Activated CD8-positive, alpha-beta T cell treated with anti-CD3 and anti-CD28 coated beads for 36 hours (primary cell): ENCODE measurements at regions not wholly inside any gene's neighbourhood (a gene's known extent, or its start where the extent isn't known, plus 50 kb on each side); places are given as distances from the start of the nearest gene placed in this dataset.

Source experiments
- ATAC-seq: fragments of 200-7000 bp; cut with Tn5 transposase; one replicate; pipeline ENCODE4 v1.10.0; 2021; ENCODE audit warnings: mild to moderate bottlenecking, moderate library complexity
- CTCF ChIA-PET: fragments of 350-600 bp; sonication (Branson Sonifier 250); formaldehyde crosslinking; loops from one replicate; lab custom pipeline; 2021; ENCODE audit warnings: antibody characterized with exemption; lab: Charles Lee
- POLR2A ChIA-PET: fragments of 350-600 bp; sonication (Branson Sonifier 250); formaldehyde crosslinking; loops from one replicate; lab custom pipeline; 2021; ENCODE audit warnings: antibody characterized with exemption; lab: Charles Lee
- DNase-seq: peaks from one replicate; pipeline ENCODE4 v3.0.0-alpha.2; 2020
- H3K27ac Mint-ChIP-seq: one replicate; pipeline ENCODE4 v1.8.0; 2021; ENCODE audit warnings: mild to moderate bottlenecking, mixed read lengths
- H3K27me3 Mint-ChIP-seq: one replicate; pipeline ENCODE4 v1.8.0; 2021; ENCODE audit warnings: mixed read lengths
- H3K36me3 Mint-ChIP-seq: one replicate; pipeline ENCODE4 v1.8.0; 2021; ENCODE audit warnings: low read depth, mixed read lengths
- H3K4me1 Mint-ChIP-seq: one replicate; pipeline ENCODE4 v1.8.0; 2021; ENCODE audit warnings: low read depth, mixed read lengths
- H3K4me3 Mint-ChIP-seq: one replicate; pipeline ENCODE4 v1.8.0; 2021; ENCODE audit warnings: mild to moderate bottlenecking, moderate library complexity, mixed read lengths
- H3K9me3 Mint-ChIP-seq: one replicate; pipeline ENCODE4 v1.8.0; 2021; ENCODE audit warnings: mixed read lengths
- intact Hi-C: fragments of 100-400 bp; cut with micrococcal nuclease; formaldehyde crosslinking; loops from one replicate; pipeline ENCODE4 v1.10.0; 2022
- TF ChIP-seq, protein P1 (sequence below): fragments of 200-600 bp; IDR thresholded peaks from one replicate; pipeline ENCODE4 v1.8.0; 2022; ENCODE audit warnings: antibody characterized with exemption, mild to moderate bottlenecking

DNA sequence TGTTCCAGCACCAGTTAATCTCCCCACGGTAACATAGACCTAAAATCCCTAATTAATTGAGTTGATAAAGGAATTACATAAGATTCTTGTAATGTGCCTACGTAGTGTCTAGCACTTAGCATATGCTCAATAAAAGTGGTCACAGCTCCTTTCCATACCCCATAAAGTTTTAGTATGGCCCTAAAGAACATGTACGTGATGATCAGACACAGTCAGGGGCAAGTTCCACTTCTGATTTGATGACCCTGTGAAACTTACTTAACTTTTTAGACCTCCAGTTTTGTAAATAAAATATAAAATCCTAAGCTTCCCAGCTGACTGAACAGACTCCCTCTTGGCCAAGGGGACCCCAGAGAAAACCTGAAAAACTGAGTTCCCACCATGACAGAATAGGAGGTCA is 391.3 kb upstream of the ERCC4 start:
- POLR2A ChIA-PET, result no interaction called here
- Mint-ChIP-seq H3K27ac (no peak overlapping the region), H3K4me1 (no peaks in the 10 kb centered on the region), H3K4me3 (no peak overlapping the region), H3K36me3 (no peaks in the 10 kb centered on the region), H3K27me3 (no peaks in the 10 kb centered on the region), H3K9me3 (no peaks in the 10 kb centered on the region)
- CTCF ChIA-PET, result no interaction called here
- intact Hi-C loops, result no loop called here
- no peak for DNase-seq
- TF ChIP-seq, protein P1, sequence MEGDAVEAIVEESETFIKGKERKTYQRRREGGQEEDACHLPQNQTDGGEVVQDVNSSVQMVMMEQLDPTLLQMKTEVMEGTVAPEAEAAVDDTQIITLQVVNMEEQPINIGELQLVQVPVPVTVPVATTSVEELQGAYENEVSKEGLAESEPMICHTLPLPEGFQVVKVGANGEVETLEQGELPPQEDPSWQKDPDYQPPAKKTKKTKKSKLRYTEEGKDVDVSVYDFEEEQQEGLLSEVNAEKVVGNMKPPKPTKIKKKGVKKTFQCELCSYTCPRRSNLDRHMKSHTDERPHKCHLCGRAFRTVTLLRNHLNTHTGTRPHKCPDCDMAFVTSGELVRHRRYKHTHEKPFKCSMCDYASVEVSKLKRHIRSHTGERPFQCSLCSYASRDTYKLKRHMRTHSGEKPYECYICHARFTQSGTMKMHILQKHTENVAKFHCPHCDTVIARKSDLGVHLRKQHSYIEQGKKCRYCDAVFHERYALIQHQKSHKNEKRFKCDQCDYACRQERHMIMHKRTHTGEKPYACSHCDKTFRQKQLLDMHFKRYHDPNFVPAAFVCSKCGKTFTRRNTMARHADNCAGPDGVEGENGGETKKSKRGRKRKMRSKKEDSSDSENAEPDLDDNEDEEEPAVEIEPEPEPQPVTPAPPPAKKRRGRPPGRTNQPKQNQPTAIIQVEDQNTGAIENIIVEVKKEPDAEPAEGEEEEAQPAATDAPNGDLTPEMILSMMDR, result no peak
- no peak for ATAC-seq

DNA sequence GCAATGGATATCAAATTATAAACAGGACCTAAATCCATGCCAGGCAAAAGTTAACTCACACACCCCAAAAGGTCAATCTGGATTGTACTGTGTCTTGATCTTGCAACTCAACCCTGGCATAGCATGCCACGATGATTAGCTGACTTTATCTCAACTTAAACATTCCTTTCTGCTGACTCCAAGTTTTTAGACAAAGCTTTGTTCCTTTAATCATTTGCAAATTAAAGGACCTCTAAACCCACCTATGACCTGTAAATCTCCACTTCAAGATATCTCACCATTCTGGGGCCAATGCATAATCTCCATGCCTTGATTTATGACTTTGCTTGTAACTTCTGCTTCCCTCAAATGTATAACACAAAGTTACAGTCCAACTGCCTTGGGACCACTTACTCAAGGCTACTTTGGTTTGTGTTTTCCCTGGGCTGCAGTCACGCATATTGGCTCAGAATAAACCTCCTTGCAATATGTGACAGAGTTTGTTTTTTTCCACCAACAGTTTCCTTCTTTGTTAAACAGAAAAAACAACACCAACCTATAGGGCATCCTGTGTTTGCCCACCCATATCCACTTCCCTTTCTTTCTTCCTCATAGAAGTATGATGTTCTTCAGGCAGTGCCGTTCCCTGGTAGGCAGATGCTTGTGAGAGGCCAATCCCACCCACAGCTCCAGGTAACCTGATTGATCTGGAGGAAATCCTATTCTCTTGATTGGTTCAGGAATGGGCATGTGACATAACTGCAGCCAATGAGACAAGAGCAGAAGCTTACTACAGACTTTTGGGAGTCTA is 390.6 kb upstream of the ERCC4 start:
- ChIA-PET POLR2A (no interaction called here), CTCF (no interaction called here)
- H3K4me3 Mint-ChIP-seq, result no peak overlapping the region
- H3K9me3 Mint-ChIP-seq, result no peaks in the 10 kb centered on the region
- H3K4me1 Mint-ChIP-seq, result no peaks in the 10 kb centered on the region
- TF ChIP-seq, protein P1, result no peak
- intact Hi-C loops, result no loop called here
- no peak overlapping the region for H3K27ac Mint-ChIP-seq
- no peak for ATAC-seq
- no peaks in the 10 kb centered on the region for H3K27me3 Mint-ChIP-seq
- H3K36me3 Mint-ChIP-seq, result no peaks in the 10 kb centered on the region
- DNase-seq, result no peak

DNA sequence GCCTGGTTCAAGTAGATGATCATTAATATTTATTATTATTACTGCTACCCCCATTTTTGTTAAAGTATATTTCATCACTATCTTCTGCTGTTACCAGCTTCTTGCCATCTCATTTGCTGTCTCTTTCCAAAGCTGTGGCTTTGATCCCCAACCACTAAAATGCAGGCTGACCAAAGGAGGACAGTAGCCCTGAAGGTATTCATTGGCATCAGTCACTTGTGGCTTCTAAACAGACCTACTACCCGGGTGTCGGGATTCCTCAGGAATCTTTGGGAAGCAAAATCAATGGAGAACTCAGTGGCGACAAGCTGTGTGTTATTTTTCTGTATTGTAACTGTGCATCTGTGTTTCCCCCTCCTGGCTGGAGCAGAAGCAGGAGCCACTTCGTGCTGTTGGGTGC is 379.2 kb upstream of the ERCC4 start:
- ChIA-PET CTCF (interaction anchor here (0.7 kb wide), 1 partner anchor 31 kb away, joined by 3 read pairs; no protein-coding TSS in a partner anchor), POLR2A (no interaction called here)
- Mint-ChIP-seq H3K9me3 (peaks cover 7% of the 10 kb centered on the region), H3K4me3 (no peak overlapping the region), H3K27ac (no peak overlapping the region), H3K36me3 (no peaks in the 10 kb centered on the region), H3K27me3 (no peaks in the 10 kb centered on the region), H3K4me1 (no peaks in the 10 kb centered on the region)
- intact Hi-C loops, result no loop called here
- TF ChIP-seq, protein P1, result no peak
- ATAC-seq (no peak), DNase-seq (no peak)

DNA sequence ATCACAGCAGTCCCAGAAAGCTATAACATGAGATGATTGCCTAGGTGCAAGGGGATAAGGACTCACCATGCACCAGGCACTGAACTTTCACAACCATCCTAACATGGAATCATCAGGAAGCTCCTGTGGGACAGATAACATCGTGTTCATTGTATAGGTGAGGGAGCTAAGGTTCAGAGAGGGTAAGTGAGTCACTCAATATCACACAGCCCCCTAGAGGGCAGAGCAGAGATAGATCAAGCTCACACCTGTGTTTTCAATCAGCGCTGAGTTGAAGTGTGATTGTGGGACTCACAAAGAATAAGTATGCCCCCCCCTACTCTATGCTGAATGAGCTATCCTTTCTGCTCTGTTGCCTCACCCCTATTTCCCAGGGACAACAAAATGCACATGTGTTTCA is 377.7 kb upstream of the ERCC4 start:
- H3K36me3 Mint-ChIP-seq, result no peaks in the 10 kb centered on the region
- H3K27me3 Mint-ChIP-seq, result no peaks in the 10 kb centered on the region
- no peak overlapping the region for H3K4me3 Mint-ChIP-seq
- TF ChIP-seq, protein P1, result no peak
- CTCF ChIA-PET, result no interaction called here
- DNase-seq (no peak), ATAC-seq (no peak)
- intact Hi-C loops, result no loop called here
- peaks cover 7% of the 10 kb centered on the region for H3K9me3 Mint-ChIP-seq
- no peak overlapping the region for H3K27ac Mint-ChIP-seq
- no peaks in the 10 kb centered on the region for H3K4me1 Mint-ChIP-seq
- POLR2A ChIA-PET, result no interaction called here

DNA sequence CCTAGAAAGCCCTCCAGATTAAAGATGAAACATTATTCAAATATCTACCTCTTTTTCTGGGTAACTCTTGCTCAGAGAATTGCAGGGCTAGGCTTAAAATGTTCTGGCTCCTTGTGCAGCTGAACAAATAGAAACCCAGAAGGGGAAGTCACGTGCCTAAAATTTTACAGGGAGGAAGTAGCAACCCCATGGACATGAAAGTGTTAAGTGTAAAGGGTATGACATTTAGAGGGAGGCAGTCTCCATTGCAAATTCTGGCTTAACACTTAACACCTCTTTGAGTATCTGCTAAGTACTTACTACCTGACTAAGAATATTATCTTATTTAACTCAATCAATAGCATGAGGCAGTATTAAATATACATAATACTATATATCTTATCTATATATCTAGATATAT is 376.1 kb upstream of the ERCC4 start:
- no peaks in the 10 kb centered on the region for H3K4me1 Mint-ChIP-seq
- TF ChIP-seq, protein P1, result no peak
- H3K27ac Mint-ChIP-seq, result no peak overlapping the region
- peaks cover 7% of the 10 kb centered on the region for H3K9me3 Mint-ChIP-seq
- ATAC-seq, result no peak
- DNase-seq, result no peak
- H3K4me3 Mint-ChIP-seq, result no peak overlapping the region
- intact Hi-C loops, result no loop called here
- ChIA-PET CTCF (no interaction called here), POLR2A (no interaction called here)
- no peaks in the 10 kb centered on the region for H3K27me3 Mint-ChIP-seq
- H3K36me3 Mint-ChIP-seq, result no peaks in the 10 kb centered on the region
